D721Med (cell line): ENCODE measurements at regions not wholly inside any gene's neighbourhood (a gene's known extent, or its start where the extent isn't known, plus 50 kb on each side); places are given as distances from the start of the nearest gene placed in this dataset.
A peak's percentile ranks its signal among the peaks of the same experiment; 100 is the strongest.

Source experiments
- DNase-seq: peaks from one replicate; pipeline ENCODE4 v3.0.0; 2011; ENCODE audit warnings: low spot score; ENCODE audit not compliant: insufficient read length
- FAIRE-seq: peaks from 2 replicates; lab custom pipeline; 2011; peaks lifted over from hg19 to GRCh38; lab: Jason Lieb, UNC
- CTCF ChIP-seq: IDR thresholded peaks from 2 replicates; pipeline ENCODE4 v1.5.1; 2012; ENCODE audit warnings: mild to moderate bottlenecking, control low read depth; ENCODE audit not compliant: insufficient read depth; ENCODE audit errors: missing control alignments

GRCh38 chr7:35519971-35520809 is 174.7 kb downstream of the HERPUD2 start:
- FAIRE-seq = peak; percentile 60
- peak; percentile 47 for DNase-seq
- peak; percentile 97 for TF ChIP-seq CTCF

- TF ChIP-seq CTCF = no peak
- no peak for DNase-seq
- no peak for FAIRE-seq
Observed at GRCh38 chr7:35518767-35519166, 176.2 kb downstream of the HERPUD2 start.

- TF ChIP-seq CTCF = no peak
- no peak for FAIRE-seq
- DNase-seq = no peak
Observed at GRCh38 chr7:35516498-35516897, 178.4 kb downstream of the HERPUD2 start.

GRCh38 chr7:35513828-35514227 is 181.1 kb downstream of the HERPUD2 start:
- no peak for TF ChIP-seq CTCF
- FAIRE-seq (no peak), DNase-seq (no peak)

GRCh38 chr7:35513195-35513594 is 181.7 kb downstream of the HERPUD2 start:
- no peak for DNase-seq
- no peak for FAIRE-seq
- TF ChIP-seq CTCF = no peak

- no peak for TF ChIP-seq CTCF
- no peak for FAIRE-seq
- no peak for DNase-seq
Observed at GRCh38 chr7:35512716-35513115, 182.2 kb downstream of the HERPUD2 start.

GRCh38 chr7:35508623-35509400 is 186.1 kb downstream of the HERPUD2 start:
- no peak for DNase-seq
- no peak for TF ChIP-seq CTCF
- no peak for FAIRE-seq
